HAP-1 (cell line): ENCODE measurements at regions not wholly inside any gene's neighbourhood (a gene's known extent, or its start where the extent isn't known, plus 50 kb on each side); places are given as distances from the start of the nearest gene placed in this dataset.
"Not testable (repeated sequence)": the region's sequence is repeated elsewhere in the genome, so short reads cannot be mapped to it uniquely, and the experiment has no call there.

Source experiments
- DNase-seq, 2 experiments: peaks; one replicate each; pipeline ENCODE4 v3.0.0-alpha.2; 2016 to 2020; ENCODE audit warnings: low spot score in 2 of 2
- H3K27me3 ChIP-seq: fragments of 250-450 bp; sonication (Bioruptor Pico); 2 replicates; pipeline ENCODE4 v1.5.1; 2020; ENCODE audit warnings: low read depth, mild to moderate bottlenecking, moderate library complexity
- H3K36me3 ChIP-seq: fragments of 250-450 bp; sonication (Bioruptor Pico); replicated peaks from 2 replicates; pipeline ENCODE4 v1.5.1; 2020; ENCODE audit warnings: mild to moderate bottlenecking
- H3K4me1 ChIP-seq: fragments of 250-450 bp; sonication (Bioruptor Pico); 2 replicates; pipeline ENCODE4 v1.5.1; 2020; ENCODE audit warnings: mild to moderate bottlenecking
- H3K4me3 ChIP-seq: fragments of 250-450 bp; sonication (Bioruptor Pico); 2 replicates; pipeline ENCODE4 v1.5.1; 2020; ENCODE audit warnings: mild to moderate bottlenecking, moderate library complexity
- H3K9me3 ChIP-seq: fragments of 250-450 bp; sonication (Bioruptor Pico); 2 replicates; pipeline ENCODE4 v1.5.1; 2020; ENCODE audit warnings: mild to moderate bottlenecking, moderate library complexity
- in situ Hi-C: fragments of 300-500 bp; cut with MboI; formaldehyde crosslinking; loops from 3 replicates; pipeline ENCODE4 v1.14.3; 2020; ENCODE audit warnings: low sequenced_read_pairs, inconsistent platforms, mixed read lengths

- H3K4me1 ChIP-seq, in situ Hi-C loops, H3K27me3 ChIP-seq, H3K9me3 ChIP-seq, H3K36me3 ChIP-seq, H3K4me3 ChIP-seq, DNase-seq: not testable (repeated sequence)
Observed at GRCh38 chrX:92081250-92081649, 302.1 kb downstream of the PCDH11X start.

- H3K4me3 ChIP-seq, H3K9me3 ChIP-seq, H3K27me3 ChIP-seq, H3K36me3 ChIP-seq, H3K4me1 ChIP-seq, in situ Hi-C loops: not testable (repeated sequence)
- DNase-seq: peak in 1 of 2 experiments; percentile 88
Observed at GRCh38 chrX:92090756-92091155, 311.6 kb downstream of the PCDH11X start.

GRCh38 chrX:92098136-92098535, 319.0 kb downstream of the PCDH11X start:
- H3K36me3 ChIP-seq, in situ Hi-C loops, DNase-seq, H3K4me1 ChIP-seq, H3K4me3 ChIP-seq, H3K9me3 ChIP-seq, H3K27me3 ChIP-seq: not testable (repeated sequence)

- DNase-seq, H3K4me3 ChIP-seq, H3K27me3 ChIP-seq, in situ Hi-C loops, H3K4me1 ChIP-seq, H3K36me3 ChIP-seq, H3K9me3 ChIP-seq: not testable (repeated sequence)
Observed at GRCh38 chrX:92100095-92100494, 320.9 kb downstream of the PCDH11X start.

- DNase-seq, H3K9me3 ChIP-seq, H3K4me1 ChIP-seq, H3K4me3 ChIP-seq, in situ Hi-C loops, H3K36me3 ChIP-seq, H3K27me3 ChIP-seq: not testable (repeated sequence)
Observed at GRCh38 chrX:92105693-92106092, 326.5 kb downstream of the PCDH11X start.

- H3K27me3 ChIP-seq, H3K4me1 ChIP-seq, H3K36me3 ChIP-seq, DNase-seq, H3K9me3 ChIP-seq, in situ Hi-C loops, H3K4me3 ChIP-seq: not testable (repeated sequence)
Observed at GRCh38 chrX:92106671-92107070, 327.5 kb downstream of the PCDH11X start.

GRCh38 chrX:92110410-92110911, 331.3 kb downstream of the PCDH11X start:
- in situ Hi-C loops, H3K4me1 ChIP-seq, H3K4me3 ChIP-seq, H3K36me3 ChIP-seq, H3K27me3 ChIP-seq, H3K9me3 ChIP-seq, DNase-seq: not testable (repeated sequence)

- H3K4me1 ChIP-seq, H3K36me3 ChIP-seq, H3K9me3 ChIP-seq, H3K4me3 ChIP-seq, DNase-seq, H3K27me3 ChIP-seq, in situ Hi-C loops: not testable (repeated sequence)
Observed at GRCh38 chrX:92117701-92118100, 338.5 kb downstream of the PCDH11X start.

- H3K4me1 ChIP-seq, in situ Hi-C loops, H3K4me3 ChIP-seq, H3K9me3 ChIP-seq, H3K27me3 ChIP-seq, DNase-seq, H3K36me3 ChIP-seq: not testable (repeated sequence)
Observed at GRCh38 chrX:92163035-92163434, 383.9 kb downstream of the PCDH11X start.

GRCh38 chrX:92209936-92210335, 430.8 kb downstream of the PCDH11X start:
- H3K9me3 ChIP-seq: no peaks in the 10 kb centered on the region
- H3K27me3 ChIP-seq: no peaks in the 10 kb centered on the region
- in situ Hi-C loops: no loop called here
- H3K36me3 ChIP-seq: no peaks in the 10 kb centered on the region
- peak; percentile 64 to 71 for DNase-seq
- H3K4me3 ChIP-seq: no peak overlapping the region
- peaks cover 7% of the 10 kb centered on the region; the same call in 1 of the 2 replicates for H3K4me1 ChIP-seq

GRCh38 chrX:92213786-92214185, 434.6 kb downstream of the PCDH11X start:
- H3K27me3 ChIP-seq: no peaks in the 10 kb centered on the region
- no peaks in the 10 kb centered on the region for H3K9me3 ChIP-seq
- peaks cover 7% of the 10 kb centered on the region; the same call in 1 of the 2 replicates for H3K4me1 ChIP-seq
- no peaks in the 10 kb centered on the region for H3K36me3 ChIP-seq
- no peak overlapping the region for H3K4me3 ChIP-seq
- DNase-seq: no peak
- in situ Hi-C loops: no loop called here

- in situ Hi-C loops, DNase-seq, H3K9me3 ChIP-seq, H3K36me3 ChIP-seq, H3K4me1 ChIP-seq, H3K4me3 ChIP-seq, H3K27me3 ChIP-seq: not testable (repeated sequence)
Observed at GRCh38 chrX:92215011-92215410, 435.8 kb downstream of the PCDH11X start.

GRCh38 chrX:92224406-92224805, 445.2 kb downstream of the PCDH11X start:
- in situ Hi-C loops: no loop called here
- Histone ChIP-seq H3K4me1 (peaks cover 6% of the 10 kb centered on the region; the same call in 1 of the 2 replicates), H3K27me3 (no peaks in the 10 kb centered on the region)

GRCh38 chrX:92230628-92231027, 451.5 kb downstream of the PCDH11X start:
- in situ Hi-C loops: no loop called here
- Histone ChIP-seq H3K4me1 (peaks cover 6% of the 10 kb centered on the region; the same call in 1 of the 2 replicates), H3K4me3 (no peak overlapping the region), H3K9me3 (no peaks in the 10 kb centered on the region), H3K27me3 (no peaks in the 10 kb centered on the region), H3K36me3 (no peaks in the 10 kb centered on the region)
- DNase-seq: no peak

More at GRCh38 chrX:92224406-92224805, 445.2 kb downstream of the PCDH11X start:
- Histone ChIP-seq H3K4me3 (no peak overlapping the region), H3K36me3 (no peaks in the 10 kb centered on the region), H3K9me3 (no peaks in the 10 kb centered on the region)
- no peak for DNase-seq

GRCh38 chrX:92231391-92231790, 452.2 kb downstream of the PCDH11X start:
- in situ Hi-C loops: no loop called here
- no peak for DNase-seq
- H3K9me3 ChIP-seq: no peaks in the 10 kb centered on the region
- no peaks in the 10 kb centered on the region for H3K36me3 ChIP-seq
- H3K27me3 ChIP-seq: no peaks in the 10 kb centered on the region
- H3K4me1 ChIP-seq: 0 out of 2 replicates have a peak, but pooled peaks cover 3% of the 10 kb centered on the region
- no peak overlapping the region for H3K4me3 ChIP-seq
